ENCODE measurements at regions not wholly inside any gene's neighbourhood (a gene's known extent, or its start where the extent isn't known, plus 50 kb on each side); places are given as distances from the start of the nearest gene placed in this dataset.

- TF ChIP-seq ZNF274 (IDR thresholded peaks at IDR 0.05; ENCODE audit: low read depth, low read length) (no peak), SUZ12 (IDR thresholded peaks at IDR 0.05; ENCODE audit: extremely low read depth, insufficient read depth, insufficient read length) (no peak)
Observed at GRCh38 chr13:62040078-62040477, 624.4 kb upstream of the PCDH20 start.
